Small intestine (tissue), 7 donors: ENCODE measurements at regions not wholly inside any gene's neighbourhood (a gene's known extent, or its start where the extent isn't known, plus 50 kb on each side); places are given as distances from the start of the nearest gene placed in this dataset.

ENCODE experiments used
- DNase-seq, 2 donors: peaks; one replicate each; pipeline versions ENCODE4 v3.0.0 to v3.0.0-alpha.2; 2013
- FAIRE-seq: peaks from 2 replicates; lab custom pipeline; 2012; peaks lifted over from hg19 to GRCh38; lab: Jason Lieb, UNC
- H3K27ac ChIP-seq, 3 donors: one replicate each; pipeline ENCODE4 v1.5.1; 2013; ENCODE audit warnings: low read length in 2 of 3, mild to moderate bottlenecking in 2 of 3, control low read depth in 1 of 3, inconsistent platforms in 1 of 3, low read depth in 1 of 3, moderate library complexity in 1 of 3
- H3K27me3 ChIP-seq, 3 donors: one replicate each; pipeline ENCODE4 v1.6.1; 2013; ENCODE audit warnings: low read length in 3 of 3, inconsistent platforms in 1 of 3; ENCODE audit not compliant: control insufficient read depth in 3 of 3, insufficient read depth in 3 of 3
- H3K36me3 ChIP-seq, 3 donors: one replicate each; pipeline ENCODE4 v1.6.1; 2013; ENCODE audit warnings: low read length in 3 of 3, inconsistent platforms in 1 of 3, low read depth in 1 of 3, mild to moderate bottlenecking in 1 of 3, moderate library complexity in 1 of 3; ENCODE audit not compliant: control insufficient read depth in 3 of 3, insufficient read depth in 2 of 3
- H3K4me1 ChIP-seq, 3 donors: one replicate each; pipeline ENCODE4 v1.6.1; 2013; ENCODE audit warnings: low read length in 2 of 3, inconsistent platforms in 1 of 3, low read depth in 1 of 3, mild to moderate bottlenecking in 1 of 3, moderate library complexity in 1 of 3; ENCODE audit not compliant: control insufficient read depth in 3 of 3, insufficient read depth in 2 of 3
- H3K4me3 ChIP-seq, 3 donors: one replicate each; pipeline ENCODE4 v1.5.1; 2013; ENCODE audit warnings: low read length in 3 of 3, control low read depth in 1 of 3, inconsistent platforms in 1 of 3, low read depth in 1 of 3, mild to moderate bottlenecking in 1 of 3, moderate library complexity in 1 of 3
- H3K9me3 ChIP-seq, 2 donors: one replicate each; pipeline ENCODE4 v1.6.1; 2013; ENCODE audit warnings: low read depth in 1 of 2, low read length in 1 of 2; ENCODE audit not compliant: control insufficient read depth in 2 of 2, insufficient read depth in 1 of 2
- WGBS, 3 donors: extraction: QIAGEN DNeasy Blood & Tissue Kit; methylation state at CpG; one replicate each; pipeline ENCODE4 v1.1.7; 2013; 5-methylcytosine and 5-hydroxymethylcytosine counted together
- donor health status: healthy with polysubstance abuse.
- donor health status: control.
- donor health status: control.
- donor health status: Bipolar disorder and iron deficiency.
- donor health status: healthy.

- H3K27ac ChIP-seq = no peak overlapping the region
- no peak for FAIRE-seq
Measured at GRCh38 chr21:17071093-17071492, 441.8 kb upstream of the CXADR start.

GRCh38 chr21:17081193-17081592 lies 431.6 kb upstream of the CXADR start:
- Histone ChIP-seq H3K27ac (no peak overlapping the region), H3K9me3 (peaks cover 0 to 3% of the 10 kb centered on the region in 2 donors), H3K36me3 (no peaks in the 10 kb centered on the region), H3K4me1 (no peaks in the 10 kb centered on the region), H3K27me3 (no peaks in the 10 kb centered on the region), H3K4me3 (no peak overlapping the region)
- FAIRE-seq (no peak), DNase-seq (no peak)
- 64 to 73% (median 72%) methylated on average over 4 of the region's 4 CpGs for WGBS, 3 donors

More at GRCh38 chr21:17071093-17071492, 441.8 kb upstream of the CXADR start:
- DNase-seq = no peak
- 55 to 74% (median 56%) methylated on average over 3 of the region's 3 CpGs for WGBS, 3 donors
- no peaks in the 10 kb centered on the region for H3K27me3 ChIP-seq
- H3K9me3 ChIP-seq = no peaks in the 10 kb centered on the region
- H3K36me3 ChIP-seq = no peaks in the 10 kb centered on the region
- H3K4me3 ChIP-seq = no peak overlapping the region
- H3K4me1 ChIP-seq = no peaks in the 10 kb centered on the region

GRCh38 chr21:17082843-17083483 lies 429.9 kb upstream of the CXADR start:
- Histone ChIP-seq H3K4me3 (no peak overlapping the region), H3K27ac (no peak overlapping the region), H3K4me1 (no peaks in the 10 kb centered on the region), H3K9me3 (peaks cover 0 to 3% of the 10 kb centered on the region in 2 donors), H3K27me3 (no peaks in the 10 kb centered on the region), H3K36me3 (no peaks in the 10 kb centered on the region)
- 59 to 85% (median 73%) methylated on average over 4 of the region's 4 CpGs for WGBS, 3 donors
- FAIRE-seq (no peak), DNase-seq (no peak)

GRCh38 chr21:17085707-17086106 lies 427.1 kb upstream of the CXADR start:
- H3K9me3 ChIP-seq = peaks cover 1 to 3% of the 10 kb centered on the region in 2 donors
- no peaks in the 10 kb centered on the region for H3K36me3 ChIP-seq
- DNase-seq (no peak), FAIRE-seq (no peak)
- H3K27me3 ChIP-seq = no peaks in the 10 kb centered on the region
- peaks cover 0 to 2% (median 0%) of the 10 kb centered on the region in 3 donors for H3K4me1 ChIP-seq
- H3K4me3 ChIP-seq = no peak overlapping the region
- WGBS, 3 donors = 42 to 69% (median 46%) methylated on average over 1 of the region's 1 CpG
- no peak overlapping the region for H3K27ac ChIP-seq

GRCh38 chr21:17088500-17088899 lies 424.3 kb upstream of the CXADR start:
- FAIRE-seq (no peak), DNase-seq (no peak)
- no peak overlapping the region for H3K4me3 ChIP-seq
- H3K27ac ChIP-seq = no peak overlapping the region
- peaks cover 0 to 2% (median 0%) of the 10 kb centered on the region in 3 donors for H3K4me1 ChIP-seq
- H3K36me3 ChIP-seq = no peaks in the 10 kb centered on the region
- WGBS, 3 donors = 81 to 86% (median 85%) methylated on average over 4 of the region's 4 CpGs
- no peaks in the 10 kb centered on the region for H3K27me3 ChIP-seq
- H3K9me3 ChIP-seq = peaks cover 1 to 3% of the 10 kb centered on the region in 2 donors

GRCh38 chr21:17089091-17089491 lies 423.8 kb upstream of the CXADR start:
- peaks cover 0 to 1% of the 10 kb centered on the region in 2 donors for H3K9me3 ChIP-seq
- H3K36me3 ChIP-seq = no peaks in the 10 kb centered on the region
- H3K4me3 ChIP-seq = no peak overlapping the region
- FAIRE-seq = no peak
- peaks cover 0 to 2% (median 0%) of the 10 kb centered on the region in 3 donors for H3K4me1 ChIP-seq
- H3K27me3 ChIP-seq = no peaks in the 10 kb centered on the region
- H3K27ac ChIP-seq = no peak overlapping the region
- DNase-seq = peak in 1 of 2 donors; percentile 26
- 55 to 56% (median 55%) methylated on average over 1 of the region's 1 CpG for WGBS, 3 donors

GRCh38 chr21:17101696-17102095 lies 411.1 kb upstream of the CXADR start:
- H3K27ac ChIP-seq = no peak overlapping the region
- H3K36me3 ChIP-seq = no peaks in the 10 kb centered on the region
- no peak for FAIRE-seq
- H3K4me3 ChIP-seq = no peak overlapping the region
- H3K9me3 ChIP-seq = peaks cover 5 to 9% of the 10 kb centered on the region in 2 donors
- no peaks in the 10 kb centered on the region for H3K27me3 ChIP-seq
- no peaks in the 10 kb centered on the region for H3K4me1 ChIP-seq
- no peak for DNase-seq

GRCh38 chr21:17105932-17106331 lies 406.9 kb upstream of the CXADR start:
- FAIRE-seq (no peak), DNase-seq (no peak)
- peaks cover 5 to 9% of the 10 kb centered on the region in 2 donors for H3K9me3 ChIP-seq
- H3K27me3 ChIP-seq = no peaks in the 10 kb centered on the region
- no peak overlapping the region for H3K27ac ChIP-seq
- H3K36me3 ChIP-seq = no peaks in the 10 kb centered on the region
- H3K4me3 ChIP-seq = no peak overlapping the region
- H3K4me1 ChIP-seq = no peaks in the 10 kb centered on the region

GRCh38 chr21:17114045-17114444 lies 398.8 kb upstream of the CXADR start:
- Histone ChIP-seq H3K9me3 (no peaks in the 10 kb centered on the region), H3K27ac (no peak overlapping the region), H3K36me3 (no peaks in the 10 kb centered on the region), H3K27me3 (no peaks in the 10 kb centered on the region), H3K4me1 (no peaks in the 10 kb centered on the region), H3K4me3 (no peak overlapping the region)
- DNase-seq (no peak), FAIRE-seq (no peak)
- 69 to 88% (median 80%) methylated on average over 3 of the region's 3 CpGs for WGBS, 3 donors
